Upper lobe of left lung (tissue), 6 donors: ENCODE measurements at regions not wholly inside any gene's neighbourhood (a gene's known extent, or its start where the extent isn't known, plus 50 kb on each side); places are given as distances from the start of the nearest gene placed in this dataset.

Experiments used
- ATAC-seq, 2 donors: fragments of 200-7000 bp; cut with Tn5 transposase; one replicate each; pipeline ENCODE4 v1.9.1; 2022; ENCODE audit warnings: mild to moderate bottlenecking in 2 of 2, moderate library complexity in 2 of 2; ENCODE audit not compliant: low FRiP score in 2 of 2
- DNase-seq, 2 donors: peaks; one replicate each; pipeline ENCODE4 v3.0.0-alpha.2; 2019 to 2020
- H3K27ac ChIP-seq, 4 donors: fragments of 200-600 bp; sonication (generic); one replicate each; pipeline ENCODE4 v1.5.1; 2016 to 2019
- H3K27me3 ChIP-seq, 4 donors: fragments of 200-600 bp; sonication (generic); one replicate each; pipeline ENCODE4 v1.5.1; 2017 to 2019
- H3K36me3 ChIP-seq, 4 donors: fragments of 200-600 bp; sonication (generic); one replicate each; pipeline ENCODE4 v1.5.1; 2016 to 2019
- H3K4me1 ChIP-seq, 4 donors: fragments of 200-600 bp; sonication (generic); one replicate each; pipeline ENCODE4 v1.5.1; 2018 to 2019
- H3K4me3 ChIP-seq, 4 donors: fragments of 200-600 bp; sonication (generic); one replicate each; pipeline ENCODE4 v1.5.1; 2017 to 2019; ENCODE audit warnings: mild to moderate bottlenecking in 2 of 4, moderate library complexity in 1 of 4
- H3K9me3 ChIP-seq, 4 donors: fragments of 200-600 bp; sonication (generic); one replicate each; pipeline ENCODE4 v1.5.1; 2018 to 2019
- EP300 ChIP-seq, 4 donors: sonication (generic); formaldehyde crosslinking; IDR thresholded peaks; one replicate each; pipeline ENCODE4 v1.5.1; 2017; ENCODE audit warnings: antibody characterized with exemption in 4 of 4, control low read depth in 2 of 4
- POLR2A ChIP-seq, 4 donors: fragments of 450-650 bp; IDR thresholded peaks; one replicate each; pipeline ENCODE4 v1.5.1; 2016 to 2017; ENCODE audit warnings: antibody characterized with exemption in 4 of 4, mild to moderate bottlenecking in 2 of 4
- POLR2AphosphoS5 ChIP-seq, 2 donors: sonication (generic); formaldehyde crosslinking; IDR thresholded peaks; one replicate each; pipeline ENCODE4 v1.5.1; 2017; ENCODE audit warnings: antibody characterized with exemption in 2 of 2
- WGBS, 2 donors: methylation state at CpG; one replicate each; pipeline ENCODE4 v1.1.5; 2017 to 2018; 5-methylcytosine and 5-hydroxymethylcytosine counted together
- TF ChIP-seq, protein P1 (sequence below), 6 experiments: fragments of 450-650 bp in 4 of 6; fragments of 200-600 bp in 2 of 6; sonication (generic) in 2 of 6; IDR thresholded peaks; one replicate each; pipeline ENCODE4 v1.5.1; 2016 to 2019; ENCODE audit warnings: antibody characterized with exemption in 6 of 6
- donor health status: DM: no; HTN: no; CAD: no; lungs with moderate emphysema.
- donor health status: DM: no; HTN: yes; CAD: no; lungs with severe emphysema.

- TF ChIP-seq, protein P1, sequence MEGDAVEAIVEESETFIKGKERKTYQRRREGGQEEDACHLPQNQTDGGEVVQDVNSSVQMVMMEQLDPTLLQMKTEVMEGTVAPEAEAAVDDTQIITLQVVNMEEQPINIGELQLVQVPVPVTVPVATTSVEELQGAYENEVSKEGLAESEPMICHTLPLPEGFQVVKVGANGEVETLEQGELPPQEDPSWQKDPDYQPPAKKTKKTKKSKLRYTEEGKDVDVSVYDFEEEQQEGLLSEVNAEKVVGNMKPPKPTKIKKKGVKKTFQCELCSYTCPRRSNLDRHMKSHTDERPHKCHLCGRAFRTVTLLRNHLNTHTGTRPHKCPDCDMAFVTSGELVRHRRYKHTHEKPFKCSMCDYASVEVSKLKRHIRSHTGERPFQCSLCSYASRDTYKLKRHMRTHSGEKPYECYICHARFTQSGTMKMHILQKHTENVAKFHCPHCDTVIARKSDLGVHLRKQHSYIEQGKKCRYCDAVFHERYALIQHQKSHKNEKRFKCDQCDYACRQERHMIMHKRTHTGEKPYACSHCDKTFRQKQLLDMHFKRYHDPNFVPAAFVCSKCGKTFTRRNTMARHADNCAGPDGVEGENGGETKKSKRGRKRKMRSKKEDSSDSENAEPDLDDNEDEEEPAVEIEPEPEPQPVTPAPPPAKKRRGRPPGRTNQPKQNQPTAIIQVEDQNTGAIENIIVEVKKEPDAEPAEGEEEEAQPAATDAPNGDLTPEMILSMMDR (IDR thresholded peaks at IDR 0.05): no peak
- TF ChIP-seq POLR2A (IDR thresholded peaks at IDR 0.05): no peak
- TF ChIP-seq POLR2AphosphoS5 (IDR thresholded peaks at IDR 0.05): no peak
- TF ChIP-seq EP300 (IDR thresholded peaks at IDR 0.05): no peak
- ATAC-seq (no peak), DNase-seq (no peak)
- Histone ChIP-seq H3K4me1 (no peaks in the 10 kb centered on the region), H3K9me3 (no peaks in the 10 kb centered on the region), H3K27ac (no peak overlapping the region), H3K27me3 (no peaks in the 10 kb centered on the region), H3K4me3 (no peak overlapping the region), H3K36me3 (no peaks in the 10 kb centered on the region)
- WGBS, 2 donors: 89 to 98% methylated on average over 3 of the region's 3 CpGs
Observed at GRCh38 chr22:27647540-27647939, 154.0 kb downstream of the MN1 start.

DNA sequence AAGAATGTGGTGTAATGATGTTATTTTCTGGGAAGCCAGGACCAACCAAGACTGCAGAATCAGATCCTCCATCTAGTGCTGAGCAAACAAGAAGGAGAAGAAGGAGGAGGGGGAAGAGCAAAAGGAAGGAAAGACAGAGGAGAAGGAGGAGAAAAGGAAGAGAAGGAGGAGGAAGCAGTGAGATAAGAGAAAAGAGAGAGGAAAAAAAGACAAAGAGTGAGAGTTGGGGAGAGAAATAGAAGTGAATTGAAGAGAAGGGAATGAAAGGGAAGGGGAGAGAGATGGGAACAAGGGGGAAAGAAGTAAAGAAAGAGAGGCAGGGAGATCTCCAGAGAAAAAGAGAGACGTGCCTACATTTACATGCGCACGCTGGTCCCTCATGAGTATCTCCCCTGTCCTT, 153.5 kb downstream of the MN1 start:
- WGBS, 2 donors: 87 to 94% methylated on average over 3 of the region's 3 CpGs
- Histone ChIP-seq H3K9me3 (no peaks in the 10 kb centered on the region), H3K4me3 (no peak overlapping the region), H3K27me3 (no peaks in the 10 kb centered on the region), H3K4me1 (no peaks in the 10 kb centered on the region), H3K36me3 (no peaks in the 10 kb centered on the region), H3K27ac (no peak overlapping the region)
- DNase-seq (no peak), ATAC-seq (no peak)
- no peak for TF ChIP-seq EP300 (IDR thresholded peaks at IDR 0.05)
- TF ChIP-seq, protein P1 (IDR thresholded peaks at IDR 0.05): no peak
- TF ChIP-seq POLR2AphosphoS5 (IDR thresholded peaks at IDR 0.05): no peak

DNA sequence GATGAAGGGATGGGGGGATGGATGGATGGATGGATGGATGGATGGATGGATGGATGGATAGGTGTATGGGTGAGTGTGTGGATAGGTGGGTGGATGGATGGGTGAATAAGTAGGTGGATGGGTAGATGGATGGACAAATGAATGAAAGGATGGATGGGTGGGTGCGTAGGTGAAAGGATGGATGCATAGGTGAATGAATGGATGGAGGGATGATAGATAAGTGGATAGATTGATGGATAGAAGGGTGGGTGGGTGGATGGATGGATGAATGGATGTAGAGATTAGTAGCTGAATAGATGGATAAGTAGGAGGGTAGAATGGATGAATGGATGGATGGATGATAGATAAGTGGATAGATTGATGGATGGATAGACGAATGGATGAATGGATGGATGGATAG, 152.7 kb downstream of the MN1 start:
- H3K9me3 ChIP-seq: no peaks in the 10 kb centered on the region
- no peaks in the 10 kb centered on the region for H3K36me3 ChIP-seq
- H3K27me3 ChIP-seq: no peaks in the 10 kb centered on the region
- H3K4me1 ChIP-seq: no peaks in the 10 kb centered on the region
- WGBS, 2 donors: 92 to 100% methylated on average over 2 of the region's 2 CpGs
- TF ChIP-seq POLR2A (IDR thresholded peaks at IDR 0.05): no peak
- TF ChIP-seq, protein P1 (IDR thresholded peaks at IDR 0.05): no peak
- no peak for TF ChIP-seq EP300 (IDR thresholded peaks at IDR 0.05)
- no peak for TF ChIP-seq POLR2AphosphoS5 (IDR thresholded peaks at IDR 0.05)
- DNase-seq (no peak), ATAC-seq (no peak)
- no peak overlapping the region for H3K27ac ChIP-seq
- no peak overlapping the region for H3K4me3 ChIP-seq

GRCh38 chr22:27650572-27650971, 151.0 kb downstream of the MN1 start:
- H3K27me3 ChIP-seq: no peaks in the 10 kb centered on the region
- WGBS, 2 donors: 78 to 90% methylated on average over 9 to 10 of the region's 10 CpGs
- no peaks in the 10 kb centered on the region for H3K4me1 ChIP-seq
- DNase-seq (no peak), ATAC-seq (no peak)
- H3K4me3 ChIP-seq: no peak overlapping the region
- no peaks in the 10 kb centered on the region for H3K9me3 ChIP-seq
- TF ChIP-seq EP300 (IDR thresholded peaks at IDR 0.05): no peak
- TF ChIP-seq POLR2AphosphoS5 (IDR thresholded peaks at IDR 0.05): no peak
- TF ChIP-seq POLR2A (IDR thresholded peaks at IDR 0.05): no peak
- TF ChIP-seq, protein P1 (IDR thresholded peaks at IDR 0.05): no peak
- H3K27ac ChIP-seq: no peak overlapping the region
- no peaks in the 10 kb centered on the region for H3K36me3 ChIP-seq

DNA sequence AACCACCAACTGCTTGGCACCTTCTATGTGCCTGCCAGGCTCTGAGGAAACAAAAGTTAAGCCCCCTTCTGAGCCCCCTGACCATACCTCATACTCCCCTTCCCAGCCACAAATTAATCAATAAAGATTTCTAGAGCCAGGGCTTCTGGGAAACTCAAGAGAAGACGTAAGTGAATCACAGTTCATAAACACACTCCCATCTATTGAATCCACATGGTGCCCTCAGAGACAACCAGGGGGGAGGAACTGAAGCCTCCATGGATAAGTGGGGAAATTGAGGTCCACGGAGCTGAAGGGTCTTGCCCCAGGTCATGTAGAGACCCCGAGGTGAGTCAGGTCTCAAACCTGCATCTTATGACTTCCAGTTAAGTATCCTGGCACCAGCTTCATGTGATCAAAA, 150.6 kb downstream of the MN1 start:
- H3K36me3 ChIP-seq: no peaks in the 10 kb centered on the region
- no peaks in the 10 kb centered on the region for H3K9me3 ChIP-seq
- no peaks in the 10 kb centered on the region for H3K27me3 ChIP-seq
- no peak overlapping the region for H3K4me3 ChIP-seq
- 69 to 74% methylated on average over 3 of the region's 3 CpGs for WGBS, 2 donors
- no peak overlapping the region for H3K27ac ChIP-seq
- no peaks in the 10 kb centered on the region for H3K4me1 ChIP-seq
- no peak for ATAC-seq
- DNase-seq: no peak
- TF ChIP-seq POLR2AphosphoS5 (IDR thresholded peaks at IDR 0.05) (no peak), EP300 (IDR thresholded peaks at IDR 0.05) (no peak), POLR2A (IDR thresholded peaks at IDR 0.05) (no peak)
- TF ChIP-seq, protein P1 (IDR thresholded peaks at IDR 0.05): no peak
